Right lobe of liver (tissue), 6 donors: ENCODE measurements at regions not wholly inside any gene's neighbourhood (a gene's known extent, or its start where the extent isn't known, plus 50 kb on each side); places are given as distances from the start of the nearest gene placed in this dataset.
A peak's percentile ranks its signal among the peaks of the same experiment; 100 is the strongest.

Experiments used
- ATAC-seq, 4 donors: fragments of 200-7000 bp; cut with Tn5 transposase; one replicate each; pipeline ENCODE4 v1.9.1; 2020; ENCODE audit warnings: mild to moderate bottlenecking in 4 of 4, moderate library complexity in 4 of 4
- DNase-seq, 3 donors: peaks; one replicate each; pipeline ENCODE4 v3.0.0-alpha.2; 2020
- H3K27ac ChIP-seq, 3 donors: fragments of 200-600 bp; one replicate each; pipeline ENCODE4 v1.8.0; 2022
- H3K27me3 ChIP-seq, 2 donors: fragments of 200-600 bp; one replicate each; pipeline ENCODE4 v1.8.0; 2022
- H3K36me3 ChIP-seq, 4 donors: fragments of 200-600 bp; sonication (generic) in 1 of 4; one replicate each; pipeline versions ENCODE4 v1.5.1 to v1.8.0; 2017 to 2022; ENCODE audit warnings: control low read depth in 1 of 4
- H3K4me1 ChIP-seq, 4 donors: fragments of 200-600 bp; sonication (generic) in 1 of 4; one replicate each; pipeline versions ENCODE4 v1.5.1 to v1.8.0; 2017 to 2022; ENCODE audit warnings: control low read depth in 1 of 4
- H3K4me3 ChIP-seq, 3 donors: fragments of 200-600 bp; one replicate each; pipeline ENCODE4 v1.8.0; 2022
- H3K9me3 ChIP-seq, 4 donors: fragments of 200-600 bp; sonication (generic) in 1 of 4; one replicate each; pipeline versions ENCODE4 v1.5.1 to v1.8.0; 2017 to 2022; ENCODE audit warnings: control low read depth in 1 of 4
- POLR2A ChIP-seq: fragments of 450-650 bp; IDR thresholded peaks from one replicate; pipeline ENCODE4 v1.6.1; 2017; ENCODE audit warnings: antibody characterized with exemption, mild to moderate bottlenecking
- WGBS: methylation state at CpG from one replicate; pipeline ENCODE4 v1.1.6; 2018; ENCODE audit warnings: low coverage, low lambda C conversion rate; ENCODE audit not compliant: insufficient coverage; ENCODE audit errors: missing lambda C conversion rate; 5-methylcytosine and 5-hydroxymethylcytosine counted together
- intact Hi-C, 2 donors: fragments of 100-400 bp; cut with DNase I; formaldehyde crosslinking; loops; one replicate each; pipeline versions ENCODE4 v1.11.2 to v1.14.1; 2022
- TF ChIP-seq, protein P1 (sequence below), 4 donors: fragments of 200-600 bp in 3 of 4; fragments of 450-650 bp in 1 of 4; IDR thresholded peaks; one replicate each; pipeline versions ENCODE4 v1.5.1 to v1.8.0; 2016 to 2022; ENCODE audit warnings: antibody characterized with exemption in 4 of 4, mild to moderate bottlenecking in 2 of 4
- donor health status: DM: no; HTN: yes; CAD: no.
- donor health status: DM: no; HTN: no; CAD: no.
- donor health status: DM: no; HTN: no; CAD: no.
- donor health status: DM: no; HTN: yes; CAD: no.
- donor health status: DM: no; HTN: yes; CAD: no.

DNA sequence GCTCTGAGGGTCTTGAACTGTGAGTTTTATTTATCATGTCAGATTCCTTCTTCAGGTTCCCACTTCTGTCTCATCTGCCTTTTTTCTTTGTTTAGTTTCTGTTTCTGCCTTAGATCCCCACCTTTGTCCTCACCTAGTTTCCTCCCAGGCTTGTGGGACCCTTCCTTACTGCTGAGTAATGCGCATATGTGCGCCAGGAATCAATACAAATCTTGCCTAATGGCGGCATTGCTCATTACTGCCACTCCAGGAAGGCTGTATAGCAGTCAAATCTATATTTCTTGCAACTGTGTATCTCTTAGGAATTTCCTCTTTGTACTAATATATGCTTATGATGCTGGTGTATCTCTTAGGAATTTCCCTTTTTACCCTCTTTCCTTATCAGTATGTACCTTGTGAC lies 465.4 kb downstream of the DMRT2 start:
- no peak for ATAC-seq
- DNase-seq, result no peak
- Histone ChIP-seq H3K27ac (no peak overlapping the region), H3K9me3 (no peaks in the 10 kb centered on the region), H3K4me3 (no peak overlapping the region), H3K36me3 (no peaks in the 10 kb centered on the region), H3K4me1 (no peaks in the 10 kb centered on the region), H3K27me3 (no peaks in the 10 kb centered on the region)
- WGBS, result 80% methylated on average over 3 of the region's 3 CpGs
- TF ChIP-seq, protein P1, sequence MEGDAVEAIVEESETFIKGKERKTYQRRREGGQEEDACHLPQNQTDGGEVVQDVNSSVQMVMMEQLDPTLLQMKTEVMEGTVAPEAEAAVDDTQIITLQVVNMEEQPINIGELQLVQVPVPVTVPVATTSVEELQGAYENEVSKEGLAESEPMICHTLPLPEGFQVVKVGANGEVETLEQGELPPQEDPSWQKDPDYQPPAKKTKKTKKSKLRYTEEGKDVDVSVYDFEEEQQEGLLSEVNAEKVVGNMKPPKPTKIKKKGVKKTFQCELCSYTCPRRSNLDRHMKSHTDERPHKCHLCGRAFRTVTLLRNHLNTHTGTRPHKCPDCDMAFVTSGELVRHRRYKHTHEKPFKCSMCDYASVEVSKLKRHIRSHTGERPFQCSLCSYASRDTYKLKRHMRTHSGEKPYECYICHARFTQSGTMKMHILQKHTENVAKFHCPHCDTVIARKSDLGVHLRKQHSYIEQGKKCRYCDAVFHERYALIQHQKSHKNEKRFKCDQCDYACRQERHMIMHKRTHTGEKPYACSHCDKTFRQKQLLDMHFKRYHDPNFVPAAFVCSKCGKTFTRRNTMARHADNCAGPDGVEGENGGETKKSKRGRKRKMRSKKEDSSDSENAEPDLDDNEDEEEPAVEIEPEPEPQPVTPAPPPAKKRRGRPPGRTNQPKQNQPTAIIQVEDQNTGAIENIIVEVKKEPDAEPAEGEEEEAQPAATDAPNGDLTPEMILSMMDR (IDR thresholded peaks at IDR 0.05), result no peak
- no peak for TF ChIP-seq POLR2A
- intact Hi-C loops, result no loop called here

GRCh38 chr9:1521547-1521946 lies 471.4 kb downstream of the DMRT2 start:
- TF ChIP-seq POLR2A, result no peak
- TF ChIP-seq, protein P1 (IDR thresholded peaks at IDR 0.05), result no peak
- H3K4me3 ChIP-seq, result no peak overlapping the region
- no peaks in the 10 kb centered on the region for H3K36me3 ChIP-seq
- 40% methylated on average over 4 of the region's 4 CpGs for WGBS
- no peak for DNase-seq
- H3K4me1 ChIP-seq, result no peaks in the 10 kb centered on the region
- intact Hi-C loops, result no loop called here
- no peaks in the 10 kb centered on the region for H3K9me3 ChIP-seq
- no peak overlapping the region for H3K27ac ChIP-seq
- no peaks in the 10 kb centered on the region for H3K27me3 ChIP-seq
- peak in 1 of 4 donors; percentile 18 for ATAC-seq

DNA sequence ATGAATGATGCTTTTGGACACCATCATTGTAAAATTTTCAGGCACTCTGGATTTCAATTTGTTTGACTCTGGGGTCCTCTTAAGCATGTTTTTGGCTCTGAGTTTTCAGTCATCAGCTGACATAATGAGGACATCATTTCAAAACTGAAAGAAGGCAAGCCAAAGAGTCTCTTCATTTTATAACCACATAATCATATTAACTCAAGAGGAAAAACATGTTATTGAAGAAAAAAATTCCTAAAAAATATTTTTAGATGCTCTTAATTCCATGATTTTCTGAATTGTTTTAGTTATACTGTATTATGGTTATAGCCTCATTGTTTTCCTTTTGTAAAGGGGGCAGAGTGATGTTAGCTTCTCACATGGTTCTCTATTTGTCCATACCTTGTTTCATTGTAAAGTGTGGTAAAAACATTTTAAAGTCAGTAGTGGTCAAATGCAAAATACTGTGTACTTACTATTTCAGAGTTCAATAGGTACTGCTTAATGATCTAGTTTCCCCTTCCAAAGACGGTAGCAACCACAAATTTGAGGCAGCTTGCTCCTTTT lies 472.1 kb downstream of the DMRT2 start:
- no peak for ATAC-seq
- Histone ChIP-seq H3K4me3 (no peak overlapping the region), H3K27me3 (no peaks in the 10 kb centered on the region), H3K36me3 (no peaks in the 10 kb centered on the region), H3K4me1 (no peaks in the 10 kb centered on the region), H3K27ac (no peak overlapping the region), H3K9me3 (no peaks in the 10 kb centered on the region)
- DNase-seq, result no peak
- TF ChIP-seq, protein P1 (IDR thresholded peaks at IDR 0.05), result no peak
- TF ChIP-seq POLR2A, result no peak
- intact Hi-C loops, result no loop called here
- 25% methylated on average over 1 of the region's 1 CpG for WGBS

- ATAC-seq, result no peak
- Histone ChIP-seq H3K27me3 (no peaks in the 10 kb centered on the region), H3K4me1 (no peaks in the 10 kb centered on the region), H3K27ac (no peak overlapping the region), H3K4me3 (no peak overlapping the region), H3K9me3 (no peaks in the 10 kb centered on the region), H3K36me3 (no peaks in the 10 kb centered on the region)
- no peak for DNase-seq
- TF ChIP-seq, protein P1 (IDR thresholded peaks at IDR 0.05), result no peak
- TF ChIP-seq POLR2A, result no peak
- WGBS, result 44% methylated on average over 2 of the region's 2 CpGs
- intact Hi-C loops, result no loop called here
Measured at GRCh38 chr9:1528456-1528855, 478.3 kb downstream of the DMRT2 start.

DNA sequence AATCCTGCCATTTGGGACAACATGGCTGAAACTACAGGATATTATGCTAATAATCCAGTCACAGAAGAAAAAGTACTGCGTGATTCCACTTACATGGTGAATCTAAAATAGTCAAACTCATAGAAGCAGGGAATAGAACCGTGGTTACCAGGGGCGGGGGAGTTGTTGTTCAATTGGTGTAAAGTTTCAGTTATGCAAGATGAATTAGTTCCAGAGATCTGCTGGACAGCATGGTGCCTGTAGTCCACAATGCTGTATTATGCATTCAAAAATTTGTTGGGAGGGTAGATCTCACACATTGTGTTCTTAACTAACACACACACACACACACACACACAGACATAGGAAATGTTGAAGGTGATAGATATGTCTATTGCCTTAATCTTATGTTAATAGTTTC lies 480.5 kb downstream of the DMRT2 start:
- no peaks in the 10 kb centered on the region for H3K36me3 ChIP-seq
- no peak for ATAC-seq

More for the DNA sequence above, 480.5 kb downstream of the DMRT2 start:
- no peaks in the 10 kb centered on the region for H3K9me3 ChIP-seq
- no peaks in the 10 kb centered on the region for H3K27me3 ChIP-seq
- no peak for DNase-seq
- H3K27ac ChIP-seq, result no peak overlapping the region
- intact Hi-C loops, result no loop called here
- no peaks in the 10 kb centered on the region for H3K4me1 ChIP-seq
- WGBS, result 81% methylated on average over 3 of the region's 3 CpGs
- no peak overlapping the region for H3K4me3 ChIP-seq
- TF ChIP-seq, protein P1 (IDR thresholded peaks at IDR 0.05), result no peak
- TF ChIP-seq POLR2A, result no peak
